Fibroblast of lung (primary cell): ENCODE measurements at regions not wholly inside any gene's neighbourhood (a gene's known extent, or its start where the extent isn't known, plus 50 kb on each side); places are given as distances from the start of the nearest gene placed in this dataset.
"Not testable (repeated sequence)": the region's sequence is repeated elsewhere in the genome, so short reads cannot be mapped to it uniquely, and the experiment has no call there.

Source experiments
- DNase-seq, 2 donors: peaks; one replicate each; pipeline versions ENCODE4 v3.0.0 to v3.0.0-alpha.2; 2010; ENCODE audit warnings: low read depth in 2 of 2
- H2AFZ ChIP-seq: 2 replicates; pipeline ENCODE4 v1.5.1; 2012; ENCODE audit warnings: low read length, control low read depth, inconsistent platforms
- H3K27ac ChIP-seq: 2 replicates; pipeline ENCODE4 v1.5.1; 2011; ENCODE audit warnings: low read length, control low read depth; ENCODE audit not compliant: insufficient read depth
- H3K27me3 ChIP-seq: 2 replicates; pipeline ENCODE4 v1.5.1; 2011; ENCODE audit warnings: mild to moderate bottlenecking, low read length; ENCODE audit not compliant: control insufficient read depth, insufficient read depth
- H3K36me3 ChIP-seq: 2 replicates; pipeline ENCODE4 v1.5.1; 2011; ENCODE audit warnings: low read length; ENCODE audit not compliant: control insufficient read depth, insufficient read depth
- H3K4me1 ChIP-seq: 2 replicates; pipeline ENCODE4 v1.5.1; 2011; ENCODE audit warnings: low read length; ENCODE audit not compliant: control insufficient read depth, insufficient read depth; ENCODE audit errors: extremely low read depth
- H3K4me2 ChIP-seq: 2 replicates; pipeline ENCODE4 v1.5.1; 2011; ENCODE audit warnings: low read length, control low read depth; ENCODE audit not compliant: insufficient read depth; ENCODE audit errors: extremely low read depth
- H3K4me3 ChIP-seq, 4 experiments: fragments of 200-600 bp in 1 of 4; sonication (generic) in 1 of 4; replicated peaks in 1 of 4; 2 replicates each; pipeline ENCODE4 v1.5.1; 2011 to 2016; ENCODE audit warnings: low read length in 4 of 4, low read depth in 3 of 4, mild to moderate bottlenecking in 3 of 4, control low read depth in 2 of 4, inconsistent platforms in 1 of 4, mixed read lengths in 1 of 4; ENCODE audit not compliant: insufficient read depth in 1 of 4; ENCODE audit errors: control extremely low read depth in 1 of 4
- H3K79me2 ChIP-seq: 2 replicates; pipeline ENCODE4 v1.5.1; 2012; ENCODE audit warnings: mild to moderate bottlenecking, low read length, inconsistent platforms; ENCODE audit not compliant: control insufficient read depth, insufficient read depth
- H3K9ac ChIP-seq: 2 replicates; pipeline ENCODE4 v1.5.1; 2011; ENCODE audit warnings: mild to moderate bottlenecking, low read length, control low read depth; ENCODE audit not compliant: insufficient read depth
- H3K9me3 ChIP-seq: 2 replicates; pipeline ENCODE4 v1.5.1; 2012; ENCODE audit warnings: low read depth, low read length; ENCODE audit not compliant: control insufficient read depth, insufficient read depth
- H4K20me1 ChIP-seq: 2 replicates; pipeline ENCODE4 v1.5.1; 2011; ENCODE audit warnings: low read length; ENCODE audit not compliant: control insufficient read depth, insufficient read depth; ENCODE audit errors: extremely low read depth
- EZH2 ChIP-seq: IDR thresholded peaks from 2 replicates; pipeline ENCODE4 v1.5.1; 2012; ENCODE audit warnings: low read length, control low read depth, mild to moderate bottlenecking; ENCODE audit errors: missing control alignments
- TF ChIP-seq, protein P1 (sequence below), 2 donors: IDR thresholded peaks in 1 of 2; conservative IDR thresholded peaks in 1 of 2; 1 replicate in 1 of 2; 2 replicates in 1 of 2; pipeline ENCODE4 v1.5.1; 2011 to 2012; ENCODE audit warnings: low read length in 2 of 2, control low read depth in 1 of 2, inconsistent platforms in 1 of 2, low read depth in 1 of 2, mild to moderate bottlenecking in 1 of 2

DNA sequence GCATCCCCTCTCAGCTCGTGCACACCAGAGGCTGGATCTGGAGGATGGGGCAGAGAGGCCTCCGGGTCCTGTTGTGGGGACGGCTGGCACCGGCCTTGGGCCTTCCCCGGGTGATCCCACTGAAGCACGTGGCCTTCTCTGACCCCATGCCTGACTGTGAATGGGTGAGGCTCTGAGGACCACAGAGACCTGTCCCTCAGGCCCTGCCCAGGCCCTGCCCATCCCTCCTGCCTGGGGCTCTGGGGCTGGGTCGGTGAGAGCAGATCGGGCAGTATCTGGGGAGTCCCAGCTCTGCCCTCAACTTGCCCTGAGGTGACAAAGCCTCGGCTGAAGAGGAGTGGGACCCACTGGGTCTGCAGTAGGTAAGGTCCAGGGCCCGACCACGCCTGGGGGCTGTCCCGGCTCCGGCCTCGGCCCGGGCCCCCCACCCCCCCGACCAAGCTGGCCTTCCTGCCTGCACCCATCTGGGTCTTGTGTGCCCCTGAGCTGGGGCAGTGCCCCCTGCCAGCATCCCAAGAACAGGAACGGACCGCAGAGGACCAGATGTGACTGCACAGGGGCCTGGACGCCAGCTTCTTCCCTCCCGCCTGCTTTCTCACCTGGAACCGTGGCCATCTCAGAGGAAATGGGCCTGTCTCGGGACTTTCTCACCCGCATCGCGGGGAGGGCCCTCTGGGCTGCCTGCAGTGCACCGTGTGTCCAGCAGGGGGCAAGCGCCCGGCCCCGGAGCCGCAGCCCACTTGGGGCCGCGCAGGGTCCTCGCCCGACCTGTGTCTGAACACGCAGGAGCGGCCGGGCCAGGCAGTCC, 255.9 kb downstream of the PARP8 start:
- not testable (repeated sequence) for H3K4me1 ChIP-seq, H4K20me1 ChIP-seq, DNase-seq, H3K27me3 ChIP-seq, H3K4me2 ChIP-seq, H3K9me3 ChIP-seq, H3K79me2 ChIP-seq, H2AFZ ChIP-seq, H3K27ac ChIP-seq, H3K9ac ChIP-seq, H3K36me3 ChIP-seq
- peak overlapping the region in 1 of 4 experiments; percentile 14 for H3K4me3 ChIP-seq
- TF ChIP-seq, protein P1, sequence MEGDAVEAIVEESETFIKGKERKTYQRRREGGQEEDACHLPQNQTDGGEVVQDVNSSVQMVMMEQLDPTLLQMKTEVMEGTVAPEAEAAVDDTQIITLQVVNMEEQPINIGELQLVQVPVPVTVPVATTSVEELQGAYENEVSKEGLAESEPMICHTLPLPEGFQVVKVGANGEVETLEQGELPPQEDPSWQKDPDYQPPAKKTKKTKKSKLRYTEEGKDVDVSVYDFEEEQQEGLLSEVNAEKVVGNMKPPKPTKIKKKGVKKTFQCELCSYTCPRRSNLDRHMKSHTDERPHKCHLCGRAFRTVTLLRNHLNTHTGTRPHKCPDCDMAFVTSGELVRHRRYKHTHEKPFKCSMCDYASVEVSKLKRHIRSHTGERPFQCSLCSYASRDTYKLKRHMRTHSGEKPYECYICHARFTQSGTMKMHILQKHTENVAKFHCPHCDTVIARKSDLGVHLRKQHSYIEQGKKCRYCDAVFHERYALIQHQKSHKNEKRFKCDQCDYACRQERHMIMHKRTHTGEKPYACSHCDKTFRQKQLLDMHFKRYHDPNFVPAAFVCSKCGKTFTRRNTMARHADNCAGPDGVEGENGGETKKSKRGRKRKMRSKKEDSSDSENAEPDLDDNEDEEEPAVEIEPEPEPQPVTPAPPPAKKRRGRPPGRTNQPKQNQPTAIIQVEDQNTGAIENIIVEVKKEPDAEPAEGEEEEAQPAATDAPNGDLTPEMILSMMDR (conservative IDR thresholded peaks at IDR 0.05 in 1 of 2, IDR thresholded peaks at IDR 0.05 in 1 of 2; ENCODE audit: low read depth in 1 of 2, low read length in 2 of 2), result peak; percentile 13 to 40

DNA sequence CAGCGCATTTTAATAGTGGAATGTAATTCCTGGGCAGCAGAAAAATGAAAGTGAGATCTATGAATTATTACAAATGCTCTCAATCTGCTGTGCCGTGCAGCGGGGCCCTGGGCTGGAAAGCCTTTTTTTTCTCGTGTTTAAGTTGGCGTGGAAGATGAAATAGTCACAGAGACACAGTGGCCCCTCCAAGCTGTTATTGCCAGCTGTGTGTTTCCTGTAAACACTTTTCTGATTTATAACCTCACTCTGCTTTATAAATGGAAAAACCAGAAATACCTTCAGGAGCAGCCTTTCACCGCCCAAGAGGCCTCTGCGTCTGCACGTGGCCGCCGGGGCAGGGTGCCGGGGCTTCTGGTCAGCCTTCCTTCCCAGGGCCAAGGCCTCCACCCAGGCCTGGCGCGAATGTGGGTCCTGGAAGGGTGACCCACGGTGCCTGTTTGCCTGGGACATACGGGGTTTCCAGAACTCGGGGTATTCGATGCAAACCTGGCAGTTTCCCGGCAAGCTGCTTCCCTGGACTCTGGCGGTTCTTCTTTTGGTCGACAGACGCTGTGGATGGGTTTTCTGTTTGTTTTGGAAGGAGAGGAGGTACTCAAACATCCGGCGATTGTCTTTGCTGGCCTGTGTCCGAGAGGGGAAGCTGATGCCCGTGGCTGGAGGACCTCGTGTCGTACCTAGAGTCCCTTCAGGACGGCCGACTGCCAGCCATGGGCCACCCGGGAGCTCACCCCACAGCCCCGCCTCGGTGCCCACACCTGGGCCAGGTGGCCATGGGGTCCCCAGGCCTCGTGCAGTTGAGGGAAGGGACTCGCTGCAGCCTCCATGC, 256.7 kb downstream of the PARP8 start:
- Histone ChIP-seq H2AFZ (no peak overlapping the region), H3K79me2 (no peaks in the 10 kb centered on the region), H3K36me3 (no peaks in the 10 kb centered on the region), H3K4me2 (no peak overlapping the region), H3K4me3 (peak overlapping the region in 1 of 4 experiments; percentile 14), H3K9ac (no peak overlapping the region), H4K20me1 (no peaks in the 10 kb centered on the region), H3K9me3 (no peaks in the 10 kb centered on the region), H3K4me1 (no peaks in the 10 kb centered on the region), H3K27ac (no peak overlapping the region), H3K27me3 (no peaks in the 10 kb centered on the region)
- TF ChIP-seq, protein P1 (conservative IDR thresholded peaks at IDR 0.05 in 1 of 2, IDR thresholded peaks at IDR 0.05 in 1 of 2; ENCODE audit: low read depth in 1 of 2, low read length in 2 of 2), result peak in 1 of 2 donors; percentile 20
- TF ChIP-seq EZH2, result no peak
- no peak for DNase-seq

DNA sequence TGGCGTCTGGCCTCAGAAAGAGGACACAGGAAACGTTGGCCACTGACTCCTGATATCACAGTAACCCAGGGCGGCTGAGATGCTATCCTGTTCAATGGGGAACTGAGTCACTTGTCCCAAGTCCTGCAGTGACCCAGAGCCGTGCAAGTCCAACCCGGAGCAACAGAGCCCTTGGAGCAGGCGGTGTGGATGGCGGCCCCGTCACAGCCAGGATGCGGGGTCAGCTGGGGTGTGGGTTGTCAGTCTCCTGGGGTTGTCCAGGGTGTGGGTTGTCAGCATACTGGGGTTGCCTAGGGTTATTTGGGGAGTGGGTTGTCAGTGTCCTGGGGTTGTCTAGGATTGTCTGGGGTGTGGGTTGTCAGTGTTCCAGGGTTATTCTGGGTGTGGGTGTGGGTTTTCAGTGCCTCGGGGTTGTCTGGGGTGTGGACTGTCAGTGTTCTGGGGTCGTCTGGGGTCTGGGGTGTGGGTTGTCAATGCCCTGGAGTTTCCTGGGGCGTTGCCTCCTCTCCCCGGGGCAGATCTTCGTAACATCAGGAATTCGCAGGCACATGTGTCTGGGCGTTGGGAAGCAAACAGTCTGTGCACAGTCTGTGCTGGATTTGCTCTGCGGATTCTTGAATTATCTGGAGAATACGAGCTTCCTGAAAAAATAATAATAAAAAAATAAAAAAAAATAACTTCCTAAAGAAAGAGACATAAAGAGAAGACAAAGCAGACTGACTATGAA, 257.5 kb downstream of the PARP8 start:
- H4K20me1 ChIP-seq, result no peaks in the 10 kb centered on the region
- H3K9ac ChIP-seq, result no peak overlapping the region
- H3K36me3 ChIP-seq, result no peaks in the 10 kb centered on the region
- H3K27me3 ChIP-seq, result no peaks in the 10 kb centered on the region
- H2AFZ ChIP-seq, result no peak overlapping the region
- TF ChIP-seq, protein P1 (conservative IDR thresholded peaks at IDR 0.05 in 1 of 2, IDR thresholded peaks at IDR 0.05 in 1 of 2; ENCODE audit: low read depth in 1 of 2, low read length in 2 of 2), result no peak
- no peak for TF ChIP-seq EZH2
- no peaks in the 10 kb centered on the region for H3K4me1 ChIP-seq
- H3K4me3 ChIP-seq, result no peak overlapping the region
- H3K27ac ChIP-seq, result no peak overlapping the region
- no peak overlapping the region for H3K4me2 ChIP-seq
- DNase-seq, result no peak
- H3K79me2 ChIP-seq, result no peaks in the 10 kb centered on the region
- no peaks in the 10 kb centered on the region for H3K9me3 ChIP-seq
